ENCODE measurements at regions not wholly inside any gene's neighbourhood (a gene's known extent, or its start where the extent isn't known, plus 50 kb on each side); places are given as distances from the start of the nearest gene placed in this dataset.

DNA sequence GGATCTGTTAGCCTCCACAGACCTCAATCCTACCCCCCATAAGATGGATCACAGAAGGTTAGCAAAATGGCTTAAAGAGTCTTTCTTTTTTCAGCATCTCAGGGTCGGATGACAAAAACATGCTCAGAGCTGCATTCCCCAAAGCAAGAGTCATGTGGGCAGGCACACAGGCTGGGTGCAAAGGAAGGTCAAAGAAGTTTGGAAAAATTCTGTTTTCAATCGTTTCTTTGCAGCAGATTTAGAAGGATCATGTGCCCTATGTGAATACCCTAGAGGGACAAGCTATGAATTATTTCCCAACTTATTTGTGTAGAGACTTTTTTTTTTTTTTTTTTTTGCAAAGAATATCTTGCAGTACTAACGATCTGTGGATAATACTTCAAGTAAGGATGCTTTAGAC lies 845.4 kb downstream of the VRK1 start:
- in situ Hi-C loops (cut with MboI; ENCODE audit: low sequenced_read_pairs) (no loop called here), intact Hi-C loops (cut with micrococcal nuclease) (no loop called here), dilution Hi-C loops (cut with HindIII; ENCODE audit: low sequenced_read_pairs, unreplicated experiment) (no loop called here)
- H3K9me3 ChIP-seq (ENCODE audit: control insufficient read depth, insufficient read depth, low read length) = peaks cover 15% of the 10 kb centered on the region
- no peak overlapping the region for H4K8ac ChIP-seq (ENCODE audit: low read depth in 2 of 2, low read length in 2 of 2)
- no peak overlapping the region for H3K14ac ChIP-seq (replicated peaks; ENCODE audit: low read depth, low read length)
- CTCF ChIA-PET = no interaction called here
- no peak overlapping the region for H2AFZ ChIP-seq (replicated peaks; ENCODE audit: low read length, poor library complexity)
- no peak overlapping the region for H2BK5ac ChIP-seq (ENCODE audit: low read depth, low read length, poor library complexity, severe bottlenecking)
- no peaks in the 10 kb centered on the region for H3K4me1 ChIP-seq (ENCODE audit: control insufficient read depth, insufficient read depth, low read length)
- no peaks in the 10 kb centered on the region for H3K9me1 ChIP-seq (ENCODE audit: insufficient read depth, low read length)
- no peak overlapping the region for H4K5ac ChIP-seq (ENCODE audit: low read depth, low read length)
- H3K4me2 ChIP-seq (ENCODE audit: low read depth, low read length) = no peak overlapping the region
- no peaks in the 10 kb centered on the region for H3K27me3 ChIP-seq (ENCODE audit: control insufficient read depth, insufficient read depth, low read length)
- H2BK120ac ChIP-seq (ENCODE audit: low read depth, low read length) = no peak overlapping the region
- WGBS, 2 experiments (ENCODE audit: extremely low coverage in 2 of 2, insufficient read length in 1 of 2) = no CpG with 5 or more reads among the region's 3 CpGs
- no peak overlapping the region for H2AK5ac ChIP-seq (ENCODE audit: low read depth, low read length)
- H3K79me1 ChIP-seq (ENCODE audit: low read depth in 1 of 2, low read length in 2 of 2) = no peaks in the 10 kb centered on the region
- no peak overlapping the region for H2BK20ac ChIP-seq (ENCODE audit: low read depth, low read length)
- no peak overlapping the region for H3K4ac ChIP-seq (ENCODE audit: low read depth, low read length)
- no peak overlapping the region for H3K4me3 ChIP-seq (ENCODE audit: insufficient read depth, low read depth, low read length)
- DNase-seq (no peak), ATAC-seq (ENCODE audit: low read depth) (no peak)
- no peak overlapping the region for H3K18ac ChIP-seq (ENCODE audit: low read depth, low read length)
- POLR2A ChIA-PET (ENCODE audit: unreplicated experiment) = no interaction called here
- no peak for TF ChIP-seq RAD21 (IDR thresholded peaks at IDR 0.05; ENCODE audit: low read length)
- TF ChIP-seq CEBPB (IDR thresholded peaks at IDR 0.05; ENCODE audit: low read depth, low read length) = no peak
- TF ChIP-seq MAZ (IDR thresholded peaks at IDR 0.05; ENCODE audit: borderline replicate concordance, low read depth, low read length) = no peak
- TF ChIP-seq MXI1 (IDR thresholded peaks at IDR 0.05; ENCODE audit: borderline replicate concordance, low read depth, low read length) = no peak
- H3K27ac ChIP-seq (ENCODE audit: insufficient read depth, low read length) = no peak overlapping the region
- H4K20me1 ChIP-seq (ENCODE audit: insufficient read depth, low read length) = no peaks in the 10 kb centered on the region
- no peak overlapping the region for H3K56ac ChIP-seq (ENCODE audit: extremely low read depth, insufficient read depth, low read length)
- H3K36me3 ChIP-seq (ENCODE audit: control insufficient read depth, insufficient read depth, low read length) = no peaks in the 10 kb centered on the region
- no peak overlapping the region for H4K91ac ChIP-seq (ENCODE audit: insufficient read depth, low read depth, low read length)
- H2AK9ac ChIP-seq (replicated peaks; ENCODE audit: low read depth, low read length, poor library complexity) = no peak overlapping the region
- no peak overlapping the region for H3K23ac ChIP-seq (ENCODE audit: low read depth, low read length)
- no TSS peak for BruUV-seq (replicated peaks)
- H3K9ac ChIP-seq (ENCODE audit: low read depth, low read length) = no peak overlapping the region
- H2BK15ac ChIP-seq (ENCODE audit: low read depth, low read length) = no peak overlapping the region

Measured in IMR-90 (cell line).